OCI-LY1 (cell line): ENCODE measurements at regions not wholly inside any gene's neighbourhood (a gene's known extent, or its start where the extent isn't known, plus 50 kb on each side); places are given as distances from the start of the nearest gene placed in this dataset.
"Not testable (repeated sequence)": the region's sequence is repeated elsewhere in the genome, so short reads cannot be mapped to it uniquely, and the experiment has no call there.

Source experiments
- H2AFZ ChIP-seq: fragments of 200-600 bp; sonication (generic), shearing (Covaris generic); 2 replicates; pipeline ENCODE4 v1.6.0; 2014; ENCODE audit warnings: antibody characterized with exemption, mild to moderate bottlenecking, low read length
- H3F3A ChIP-seq: fragments of 200-600 bp; sonication (generic), shearing (Covaris generic); 2 replicates; pipeline ENCODE4 v1.6.0; 2014; ENCODE audit warnings: mild to moderate bottlenecking, antibody characterized with exemption, low read length, moderate library complexity; ENCODE audit not compliant: insufficient read depth
- H3K27ac ChIP-seq: fragments of 200-600 bp; sonication (generic); 2 replicates; pipeline ENCODE4 v1.5.1; 2014; ENCODE audit warnings: low read length, mixed run types, mild to moderate bottlenecking, low read depth; ENCODE audit not compliant: poor library complexity, severe bottlenecking
- H3K27me3 ChIP-seq: fragments of 200-600 bp; sonication (generic); 2 replicates; pipeline ENCODE4 v1.6.0; 2014; ENCODE audit warnings: antibody characterized with exemption, mild to moderate bottlenecking, low read length, moderate library complexity; ENCODE audit not compliant: insufficient read depth
- H3K36me3 ChIP-seq: fragments of 200-600 bp; sonication (generic); 2 replicates; pipeline ENCODE4 v1.6.1; 2014; ENCODE audit warnings: mild to moderate bottlenecking, antibody characterized with exemption, low read length, moderate library complexity, mixed read lengths; ENCODE audit not compliant: insufficient read depth
- H3K4me1 ChIP-seq: fragments of 200-600 bp; sonication (generic); 2 replicates; pipeline ENCODE4 v1.5.1; 2014; ENCODE audit warnings: mild to moderate bottlenecking, low read length, moderate library complexity; ENCODE audit not compliant: insufficient read depth, severe bottlenecking
- H3K4me2 ChIP-seq: fragments of 200-600 bp; sonication (generic), shearing (Covaris generic); 2 replicates; pipeline ENCODE4 v1.6.1; 2014; ENCODE audit warnings: low read length
- H3K4me3 ChIP-seq: fragments of 200-600 bp; sonication (generic); 2 replicates; pipeline ENCODE4 v1.5.1; 2014; ENCODE audit warnings: low read length, low read depth, mild to moderate bottlenecking, mixed read lengths; ENCODE audit not compliant: poor library complexity, severe bottlenecking
- H3K79me2 ChIP-seq: fragments of 200-600 bp; shearing (Covaris generic); 2 replicates; pipeline ENCODE4 v1.6.1; 2016; ENCODE audit warnings: mixed run types, low read length, mixed read lengths; ENCODE audit not compliant: insufficient read depth
- H3K9ac ChIP-seq: fragments of 200-600 bp; sonication (generic), shearing (Covaris generic); 2 replicates; pipeline ENCODE4 v1.6.1; 2014; ENCODE audit warnings: mild to moderate bottlenecking, low read length, mixed read lengths
- H3K9me2 ChIP-seq: fragments of 200-600 bp; sonication (generic), shearing (Covaris generic); 2 replicates; pipeline ENCODE4 v1.6.1; 2014; ENCODE audit warnings: low read depth, mild to moderate bottlenecking, low read length, mixed read lengths
- H3K9me3 ChIP-seq: fragments of 200-600 bp; shearing (Covaris generic); 2 replicates; pipeline ENCODE4 v1.6.1; 2014; ENCODE audit warnings: low read length, mixed read lengths
- H4K20me1 ChIP-seq: fragments of 200-600 bp; sonication (generic), shearing (Covaris generic); 2 replicates; pipeline ENCODE4 v1.6.0; 2016; ENCODE audit warnings: mild to moderate bottlenecking, low read length; ENCODE audit not compliant: insufficient read depth
- CTCF ChIP-seq: fragments of 200-600 bp; sonication (generic), shearing (Covaris generic); IDR thresholded peaks from 2 replicates; pipeline ENCODE4 v1.5.1; 2017; ENCODE audit warnings: mild to moderate bottlenecking, antibody characterized with exemption, low read length, moderate library complexity, mixed read lengths
- EZH2 ChIP-seq: fragments of 200-600 bp; sonication (generic), shearing (Covaris generic); IDR thresholded peaks from 2 replicates; pipeline ENCODE4 v1.8.0; 2017; ENCODE audit warnings: borderline replicate concordance, mixed run types, mild to moderate bottlenecking, antibody characterized with exemption, low read length, moderate library complexity, mixed read lengths

GRCh38 chr1:166391279-166392066 is 224.7 kb upstream of the FAM78B start:
- H3K4me3 ChIP-seq: no peak overlapping the region
- TF ChIP-seq CTCF: no peak
- TF ChIP-seq EZH2: no peak
- no peaks in the 10 kb centered on the region for H3K4me1 ChIP-seq
- H3K4me2 ChIP-seq: no peak overlapping the region
- no peaks in the 10 kb centered on the region for H4K20me1 ChIP-seq
- H3K9me2 ChIP-seq: no peaks in the 10 kb centered on the region
- no peak overlapping the region for H3K9ac ChIP-seq
- no peaks in the 10 kb centered on the region for H3K27me3 ChIP-seq
- H3F3A ChIP-seq: no peaks in the 10 kb centered on the region
- no peaks in the 10 kb centered on the region for H3K9me3 ChIP-seq
- H3K79me2 ChIP-seq: no peaks in the 10 kb centered on the region
- H3K27ac ChIP-seq: no peak overlapping the region
- H2AFZ ChIP-seq: no peak overlapping the region
- H3K36me3 ChIP-seq: no peaks in the 10 kb centered on the region

- Histone ChIP-seq H3K79me2 (no peaks in the 10 kb centered on the region), H3K9ac (no peak overlapping the region), H3K36me3 (no peaks in the 10 kb centered on the region), H3K9me3 (no peaks in the 10 kb centered on the region), H3K27me3 (no peaks in the 10 kb centered on the region), H3K4me2 (no peak overlapping the region), H3K4me3 (no peak overlapping the region), H3F3A (no peaks in the 10 kb centered on the region), H3K4me1 (no peaks in the 10 kb centered on the region), H2AFZ (no peak overlapping the region), H3K27ac (no peak overlapping the region), H4K20me1 (no peaks in the 10 kb centered on the region), H3K9me2 (no peaks in the 10 kb centered on the region)
- TF ChIP-seq CTCF: no peak
- TF ChIP-seq EZH2: no peak
These were observed 228.9 kb upstream of the FAM78B start for GRCh38 chr1:166395729-166396128.

GRCh38 chr1:166409253-166410082 is 242.7 kb upstream of the FAM78B start:
- H3K79me2 ChIP-seq, H2AFZ ChIP-seq, H3K4me1 ChIP-seq, H3K9me3 ChIP-seq, H3K4me2 ChIP-seq, H4K20me1 ChIP-seq, H3K4me3 ChIP-seq, H3K9ac ChIP-seq, H3F3A ChIP-seq, H3K36me3 ChIP-seq, H3K9me2 ChIP-seq, H3K27ac ChIP-seq, H3K27me3 ChIP-seq: not testable (repeated sequence)
